ENCODE measurements at regions not wholly inside any gene's neighbourhood (a gene's known extent, or its start where the extent isn't known, plus 50 kb on each side); places are given as distances from the start of the nearest gene placed in this dataset.

DNA sequence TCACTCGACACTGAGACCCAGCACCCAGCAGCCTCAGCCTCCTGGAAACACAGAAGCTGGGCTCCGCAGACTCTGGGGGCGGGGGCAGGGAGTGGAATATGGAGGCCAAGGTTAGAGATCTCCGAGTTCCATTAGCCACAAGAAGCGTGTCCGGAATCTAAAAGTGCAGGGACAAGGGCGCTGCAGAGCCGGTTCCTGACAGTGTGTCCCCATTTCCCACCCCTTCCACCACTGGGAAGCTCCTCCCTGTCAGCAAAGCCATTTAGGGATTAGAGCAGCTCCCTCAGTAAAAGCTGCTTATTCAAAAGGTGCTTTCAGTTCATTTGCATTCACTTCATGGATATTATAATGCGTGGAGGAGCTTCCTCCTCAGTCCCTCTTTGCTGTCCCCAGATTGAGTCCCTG lies 74.1 kb upstream of the HSPA9 start:
- H3K9me3 ChIP-seq = no peaks in the 10 kb centered on the region
- DNase-seq = peak; percentile 32
- 35 to 60% methylated on average over 5 to 9 of the region's 9 CpGs for WGBS, 2 donors

DNA sequence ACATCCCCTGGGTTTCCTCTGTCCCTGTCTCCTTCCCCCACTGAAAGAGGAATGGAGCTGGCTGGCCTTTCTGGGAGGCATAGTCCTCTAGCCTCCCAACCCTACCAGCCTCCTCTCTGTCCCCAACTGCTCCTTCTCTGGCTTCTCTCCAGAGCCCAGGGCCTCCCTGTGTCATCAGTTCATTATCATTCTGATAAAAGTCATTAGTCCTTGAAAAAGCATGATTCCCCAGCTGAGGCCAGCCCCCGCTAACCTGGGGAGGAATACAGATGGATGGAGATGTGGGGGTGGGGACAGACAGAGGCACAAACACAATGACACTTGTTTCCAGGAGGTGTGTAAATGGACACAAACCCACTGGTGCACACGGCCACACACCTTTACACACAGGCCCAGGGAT lies 73.6 kb upstream of the HSPA9 start:
- Histone ChIP-seq H3K27me3 (no peaks in the 10 kb centered on the region), H3K36me3 (ENCODE audit: low read depth, missing control alignments) (no peaks in the 10 kb centered on the region), H3K27ac (no peak overlapping the region), H3K4me3 (no peak overlapping the region), H3K9me3 (no peaks in the 10 kb centered on the region), H3K4me1 (peaks cover 28% of the 10 kb centered on the region)
- peak; percentile 31 for DNase-seq
- 71 to 80% methylated on average over 1 to 2 of the region's 2 CpGs for WGBS, 2 donors
- TF ChIP-seq, protein P1, sequence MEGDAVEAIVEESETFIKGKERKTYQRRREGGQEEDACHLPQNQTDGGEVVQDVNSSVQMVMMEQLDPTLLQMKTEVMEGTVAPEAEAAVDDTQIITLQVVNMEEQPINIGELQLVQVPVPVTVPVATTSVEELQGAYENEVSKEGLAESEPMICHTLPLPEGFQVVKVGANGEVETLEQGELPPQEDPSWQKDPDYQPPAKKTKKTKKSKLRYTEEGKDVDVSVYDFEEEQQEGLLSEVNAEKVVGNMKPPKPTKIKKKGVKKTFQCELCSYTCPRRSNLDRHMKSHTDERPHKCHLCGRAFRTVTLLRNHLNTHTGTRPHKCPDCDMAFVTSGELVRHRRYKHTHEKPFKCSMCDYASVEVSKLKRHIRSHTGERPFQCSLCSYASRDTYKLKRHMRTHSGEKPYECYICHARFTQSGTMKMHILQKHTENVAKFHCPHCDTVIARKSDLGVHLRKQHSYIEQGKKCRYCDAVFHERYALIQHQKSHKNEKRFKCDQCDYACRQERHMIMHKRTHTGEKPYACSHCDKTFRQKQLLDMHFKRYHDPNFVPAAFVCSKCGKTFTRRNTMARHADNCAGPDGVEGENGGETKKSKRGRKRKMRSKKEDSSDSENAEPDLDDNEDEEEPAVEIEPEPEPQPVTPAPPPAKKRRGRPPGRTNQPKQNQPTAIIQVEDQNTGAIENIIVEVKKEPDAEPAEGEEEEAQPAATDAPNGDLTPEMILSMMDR (IDR thresholded peaks at IDR 0.05) = no peak
- no peak for TF ChIP-seq POLR2A (IDR thresholded peaks at IDR 0.05)
- intact Hi-C loops (cut with DNase I; ENCODE audit: low total_unique reads) = no loop called here

More for the DNA sequence above, 74.1 kb upstream of the HSPA9 start:
- Histone ChIP-seq H3K27ac (no peak overlapping the region), H3K27me3 (no peaks in the 10 kb centered on the region), H3K36me3 (ENCODE audit: low read depth, missing control alignments) (no peaks in the 10 kb centered on the region), H3K4me1 (peaks cover 28% of the 10 kb centered on the region), H3K4me3 (no peak overlapping the region)
- no peak for TF ChIP-seq POLR2A (IDR thresholded peaks at IDR 0.05)
- TF ChIP-seq, protein P1 (IDR thresholded peaks at IDR 0.05) = no peak
- intact Hi-C loops (cut with DNase I; ENCODE audit: low total_unique reads) = no loop called here

DNA sequence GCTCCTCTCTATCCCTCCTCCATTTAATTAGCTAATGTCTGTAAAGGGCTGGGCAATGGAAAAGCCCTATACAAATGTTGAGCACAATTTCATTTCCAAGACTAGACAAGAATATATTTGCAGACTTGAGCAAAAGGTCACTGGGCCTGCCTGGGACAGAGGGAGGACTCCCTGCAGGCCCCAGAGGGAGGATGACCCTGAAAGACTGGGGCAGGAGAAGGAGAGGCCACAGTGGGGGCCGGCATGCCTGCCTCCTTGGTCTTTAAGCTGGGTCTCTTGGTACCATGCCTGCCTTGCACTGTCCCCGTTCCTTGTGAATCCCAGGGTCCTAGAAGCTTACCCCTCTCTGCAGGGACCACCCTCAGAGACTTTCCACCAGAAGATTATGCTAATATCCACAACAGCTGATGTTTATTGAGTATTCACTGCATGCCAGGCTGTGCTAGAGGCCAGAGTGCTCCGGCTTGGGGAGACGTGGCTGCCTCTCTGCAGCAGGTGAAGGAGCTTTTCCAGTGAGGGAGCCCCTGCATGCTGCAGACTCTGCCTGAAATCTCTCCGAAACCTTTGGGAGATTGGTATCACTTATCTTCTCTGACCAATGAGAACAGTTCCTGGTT lies 72.7 kb upstream of the HSPA9 start:
- DNase-seq = no peak
- Histone ChIP-seq H3K4me1 (peaks cover 28% of the 10 kb centered on the region), H3K27ac (no peak overlapping the region), H3K36me3 (ENCODE audit: low read depth, missing control alignments) (no peaks in the 10 kb centered on the region), H3K27me3 (no peaks in the 10 kb centered on the region), H3K9me3 (no peaks in the 10 kb centered on the region), H3K4me3 (no peak overlapping the region)
- intact Hi-C loops (cut with DNase I; ENCODE audit: low total_unique reads) = no loop called here
- TF ChIP-seq, protein P1 (IDR thresholded peaks at IDR 0.05) = no peak
- no peak for TF ChIP-seq POLR2A (IDR thresholded peaks at IDR 0.05)
- 57 to 73% methylated on average over 5 of the region's 5 CpGs for WGBS, 2 donors

DNA sequence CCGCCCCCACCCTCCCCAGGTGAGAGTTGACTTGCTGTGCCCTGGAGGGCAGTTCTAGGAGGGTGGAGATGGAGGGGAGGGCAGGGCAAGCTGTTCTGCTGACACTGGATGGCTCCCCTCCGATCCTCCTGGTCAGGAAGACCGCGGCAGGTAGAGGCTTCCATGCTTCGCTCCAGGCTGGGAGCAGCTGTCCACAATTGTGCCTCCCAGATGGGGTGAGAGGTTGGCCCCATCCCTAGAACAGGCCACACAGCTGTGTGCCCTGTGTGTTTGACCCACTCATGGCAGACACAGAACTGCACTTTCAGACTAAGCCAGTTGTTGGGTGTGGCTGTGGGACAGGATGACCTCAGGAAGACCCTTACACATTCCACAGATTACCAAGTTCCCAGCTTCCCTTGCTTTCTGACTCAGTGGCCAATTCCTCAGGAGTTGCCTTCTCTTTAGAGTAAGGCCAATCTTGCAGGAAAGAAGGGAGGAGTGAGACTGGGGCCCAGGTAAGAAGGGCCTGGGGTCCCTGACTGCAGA lies 72.1 kb upstream of the HSPA9 start:
- WGBS, 2 donors = 82 to 90% methylated on average over 3 to 5 of the region's 5 CpGs
- H3K9me3 ChIP-seq = no peaks in the 10 kb centered on the region
- intact Hi-C loops (cut with DNase I; ENCODE audit: low total_unique reads) = no loop called here
- DNase-seq = no peak
- TF ChIP-seq, protein P1 (IDR thresholded peaks at IDR 0.05) = no peak
- TF ChIP-seq POLR2A (IDR thresholded peaks at IDR 0.05) = no peak
- H3K36me3 ChIP-seq (ENCODE audit: low read depth, missing control alignments) = no peaks in the 10 kb centered on the region
- no peak overlapping the region for H3K27ac ChIP-seq
- H3K27me3 ChIP-seq = no peaks in the 10 kb centered on the region
- no peak overlapping the region for H3K4me3 ChIP-seq
- H3K4me1 ChIP-seq = peaks cover 28% of the 10 kb centered on the region

DNA sequence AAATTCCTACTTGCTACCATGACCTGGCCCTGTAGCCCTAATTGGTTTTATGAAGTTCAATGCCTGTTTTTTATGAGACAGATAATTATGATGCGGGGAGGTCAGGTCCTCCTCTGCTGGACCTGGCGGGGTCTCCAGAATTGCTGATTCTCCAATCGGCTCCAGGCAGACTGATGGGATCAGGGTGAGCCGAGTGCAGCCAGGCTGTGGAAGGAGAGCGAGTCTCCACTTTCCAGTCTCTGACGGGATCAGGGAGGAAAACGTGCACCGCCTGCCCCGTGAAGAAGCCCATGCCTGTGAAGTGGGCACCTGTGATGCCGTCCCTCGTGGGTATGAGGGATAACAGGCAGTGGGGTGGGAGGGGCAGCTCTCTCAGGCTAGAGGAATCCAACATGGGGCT lies 71.5 kb upstream of the HSPA9 start:
- intact Hi-C loops (cut with DNase I; ENCODE audit: low total_unique reads) = no loop called here
- Histone ChIP-seq H3K4me1 (peaks cover 28% of the 10 kb centered on the region), H3K4me3 (no peak overlapping the region), H3K27me3 (no peaks in the 10 kb centered on the region), H3K9me3 (no peaks in the 10 kb centered on the region), H3K36me3 (ENCODE audit: low read depth, missing control alignments) (no peaks in the 10 kb centered on the region), H3K27ac (no peak overlapping the region)
- no peak for TF ChIP-seq POLR2A (IDR thresholded peaks at IDR 0.05)
- TF ChIP-seq, protein P1 (IDR thresholded peaks at IDR 0.05) = no peak
- DNase-seq = no peak
- 94 to 96% methylated on average over 7 to 11 of the region's 11 CpGs for WGBS, 2 donors
